ENCODE measurements at regions not wholly inside any gene's neighbourhood (a gene's known extent, or its start where the extent isn't known, plus 50 kb on each side); places are given as distances from the start of the nearest gene placed in this dataset.

DNA sequence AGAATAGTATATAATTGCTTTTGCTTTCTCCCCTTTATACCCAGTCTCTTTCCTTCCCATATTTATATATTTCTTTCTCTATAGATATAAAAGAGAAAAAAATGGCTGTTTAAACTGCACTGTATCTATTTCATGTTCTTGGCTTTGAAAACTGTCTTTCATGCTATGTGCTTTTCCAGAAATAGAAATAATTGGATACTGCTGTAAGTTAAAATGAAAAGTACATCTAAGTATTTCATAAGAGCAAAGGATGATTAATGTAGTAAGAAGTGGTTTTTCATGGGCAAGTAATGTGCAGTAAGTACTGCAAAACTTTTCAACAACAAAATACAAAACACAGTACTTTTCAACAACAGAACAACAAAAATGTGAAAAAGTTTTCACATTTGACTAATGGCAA, 237.9 kb downstream of the SNCA start:
- no peak for DNase-seq (ENCODE audit: low spot score)

GRCh38 chr4:89598602-89599001, 238.4 kb downstream of the SNCA start:
- no peak for DNase-seq (ENCODE audit: low spot score)

- DNase-seq (ENCODE audit: low spot score): no peak
Observed at GRCh38 chr4:89595125-89595789, 241.7 kb downstream of the SNCA start.

- DNase-seq (ENCODE audit: low spot score): no peak
Observed at GRCh38 chr4:89590128-89590527, 246.8 kb downstream of the SNCA start.

DNA sequence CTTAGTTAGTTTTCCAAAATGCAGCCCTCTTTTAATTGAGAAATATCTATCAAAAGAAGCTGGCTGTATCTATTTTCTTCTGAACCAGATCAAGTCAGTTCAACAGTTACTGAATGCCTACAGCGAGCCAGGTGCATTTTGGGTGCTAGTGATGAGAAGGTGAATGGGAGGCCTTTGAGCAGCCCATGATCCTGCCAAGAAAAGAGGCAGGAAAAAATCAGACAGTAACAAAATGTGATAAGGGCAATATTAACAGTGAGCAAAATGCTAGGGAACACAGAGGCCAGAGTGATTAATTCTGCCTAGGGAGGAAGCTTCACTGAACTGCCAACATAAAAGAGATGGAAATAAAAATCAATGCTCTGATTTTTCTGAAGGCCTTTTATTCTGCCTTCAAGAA, 248.5 kb downstream of the SNCA start:
- no peak for DNase-seq (ENCODE audit: low spot score)

DNA sequence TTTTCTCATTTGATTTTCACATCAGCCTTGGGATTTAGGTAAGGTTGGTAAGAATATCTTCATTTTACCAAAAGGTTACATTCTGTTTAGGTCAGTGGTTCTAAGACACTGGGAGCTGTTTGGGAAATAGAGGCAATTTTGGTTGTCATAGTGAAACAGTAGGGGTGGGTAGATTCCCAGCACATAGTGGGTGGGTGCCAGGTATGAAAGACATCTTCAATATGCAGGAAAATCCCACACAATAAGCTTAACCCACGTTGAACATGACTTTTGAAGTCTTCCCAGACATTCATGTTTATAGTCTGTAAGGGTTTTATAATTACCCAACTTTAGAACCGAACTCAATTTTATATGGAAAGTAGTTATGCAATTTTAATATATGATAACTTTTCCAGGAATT, 249.6 kb downstream of the SNCA start:
- no peak for DNase-seq (ENCODE audit: low spot score)

- peak; percentile 6 for DNase-seq (ENCODE audit: low spot score)
Observed at GRCh38 chr4:89586864-89587263, 250.1 kb downstream of the SNCA start.

- no peak for DNase-seq (ENCODE audit: low spot score)
Observed at GRCh38 chr4:89586318-89586717, 250.6 kb downstream of the SNCA start.

- no peak for DNase-seq (ENCODE audit: low spot score)
Observed at GRCh38 chr4:89582756-89583505, 254.0 kb downstream of the SNCA start.

- no peak for DNase-seq (ENCODE audit: low spot score)
Observed at GRCh38 chr4:89579771-89580170, 257.2 kb downstream of the SNCA start.

GRCh38 chr4:89576246-89576645, 260.7 kb downstream of the SNCA start:
- no peak for DNase-seq (ENCODE audit: low spot score)

DNA sequence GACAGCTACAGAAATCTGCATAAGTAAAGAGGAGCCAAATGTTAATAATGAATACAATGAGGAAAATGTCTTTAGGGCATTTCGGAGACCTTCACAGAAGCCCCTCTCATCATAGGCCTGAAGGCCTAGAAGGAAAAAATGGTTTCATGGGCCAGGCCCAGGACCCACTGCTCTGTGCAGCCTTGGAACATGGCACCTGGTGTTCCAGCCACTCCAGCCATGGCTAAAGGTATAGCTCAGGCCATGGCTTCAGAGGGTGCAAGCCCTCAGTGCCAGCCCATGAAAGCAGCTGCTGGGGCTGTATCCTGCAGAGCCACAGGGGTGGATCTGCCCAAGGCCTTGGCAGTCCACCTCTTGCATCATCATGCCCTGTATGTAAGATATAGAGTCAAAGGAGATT, 261.1 kb downstream of the SNCA start:
- no peak for DNase-seq (ENCODE audit: low spot score)

GRCh38 chr4:89574176-89574575, 262.8 kb downstream of the SNCA start:
- no peak for DNase-seq (ENCODE audit: low spot score)

- no peak for DNase-seq (ENCODE audit: low spot score)
Observed at GRCh38 chr4:89573656-89574055, 263.3 kb downstream of the SNCA start.

DNA sequence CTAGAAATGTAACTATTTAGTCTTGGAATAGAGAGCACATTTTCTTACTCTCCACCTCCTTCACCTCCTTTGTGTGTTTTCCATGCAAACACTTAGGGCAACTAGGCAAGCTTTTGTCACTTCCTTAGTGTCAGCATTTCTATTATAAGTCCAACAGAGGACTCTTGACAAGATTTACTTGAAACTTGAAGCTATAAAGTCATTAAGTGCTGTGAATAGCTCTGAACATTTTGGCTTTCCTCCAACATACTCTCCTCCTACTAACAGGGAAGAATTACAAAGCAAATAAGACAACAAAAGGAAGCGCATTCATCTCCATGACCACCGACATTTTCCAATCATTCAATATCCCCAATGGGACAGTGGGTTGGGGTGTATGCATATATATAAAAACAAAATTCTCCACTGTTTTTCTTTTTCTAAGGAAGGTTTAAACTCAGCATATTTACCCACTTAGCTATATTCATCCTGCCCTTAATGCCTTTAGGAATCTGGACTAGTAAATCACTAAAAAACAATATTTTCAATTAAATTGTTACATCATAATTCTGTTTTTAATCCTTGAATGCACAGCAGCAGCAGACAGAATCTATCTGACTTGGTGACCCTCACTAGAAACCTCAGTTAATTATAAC, 264.6 kb downstream of the SNCA start:
- no peak for DNase-seq (ENCODE audit: low spot score)

DNA sequence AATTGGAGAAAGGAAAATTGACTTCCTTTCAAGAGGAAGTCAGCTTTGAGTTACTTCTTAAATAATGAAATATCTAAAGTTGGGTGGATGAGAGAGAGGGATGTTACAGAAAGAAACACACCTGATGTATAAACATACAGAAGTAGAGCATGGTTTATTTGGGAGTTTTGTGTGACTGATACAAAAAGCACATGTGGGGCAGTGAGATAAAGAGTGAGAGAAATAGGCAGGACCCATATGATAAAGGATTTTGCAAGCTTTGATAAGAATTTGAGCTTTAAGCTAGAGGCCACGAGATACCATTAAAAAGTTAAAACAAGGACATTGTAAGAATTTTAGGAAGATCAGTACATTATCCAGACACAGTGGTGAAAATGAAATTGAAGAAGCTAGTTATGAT, 263.3 kb upstream of the GPRIN3 start:
- no peak for DNase-seq (ENCODE audit: low spot score)

GRCh38 chr4:89567936-89568335, 260.3 kb upstream of the GPRIN3 start:
- no peak for DNase-seq (ENCODE audit: low spot score)

- DNase-seq (ENCODE audit: low spot score): no peak
Observed at GRCh38 chr4:89563431-89563830, 255.8 kb upstream of the GPRIN3 start.

DNA sequence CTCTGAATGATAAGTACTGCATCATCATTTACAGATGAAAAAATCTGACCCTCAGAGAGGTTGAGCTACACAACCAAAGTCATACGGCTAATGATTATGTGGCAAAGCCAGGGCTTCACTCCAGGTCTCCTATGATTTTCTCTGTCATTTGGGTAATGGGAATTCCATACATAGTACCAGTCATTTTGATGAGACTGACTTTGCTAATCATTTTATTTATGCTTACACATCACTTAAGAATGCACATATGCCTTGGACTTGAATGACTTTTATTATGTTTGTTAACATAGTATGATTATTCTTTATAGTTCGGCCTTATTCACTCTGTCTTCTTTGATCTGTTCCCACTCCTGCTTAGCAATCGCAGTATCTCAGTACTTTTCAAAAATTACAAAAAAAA, 255.1 kb upstream of the GPRIN3 start:
- no peak for DNase-seq (ENCODE audit: low spot score)

DNA sequence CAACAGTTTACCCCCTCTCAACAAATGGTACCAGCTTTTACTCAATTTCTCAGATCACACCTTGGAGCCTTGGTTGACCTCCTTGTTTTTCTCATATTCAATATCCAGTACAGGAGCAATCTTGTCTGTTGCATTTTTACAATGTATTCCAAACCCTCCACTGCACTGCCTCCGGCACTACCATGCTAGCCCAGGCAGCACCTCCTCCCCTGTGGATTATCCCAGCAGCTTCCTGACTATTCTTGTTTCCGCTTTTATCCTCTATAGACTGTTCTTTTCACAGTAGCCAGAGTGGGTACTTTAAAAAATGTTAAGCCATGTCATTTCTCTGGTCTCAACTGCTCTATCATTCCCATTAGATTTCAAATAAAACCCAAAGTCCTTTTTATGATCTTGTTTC, 253.4 kb upstream of the GPRIN3 start:
- no peak for DNase-seq (ENCODE audit: low spot score)

- DNase-seq (ENCODE audit: low spot score): no peak
Observed at GRCh38 chr4:89558147-89558546, 250.5 kb upstream of the GPRIN3 start.

DNA sequence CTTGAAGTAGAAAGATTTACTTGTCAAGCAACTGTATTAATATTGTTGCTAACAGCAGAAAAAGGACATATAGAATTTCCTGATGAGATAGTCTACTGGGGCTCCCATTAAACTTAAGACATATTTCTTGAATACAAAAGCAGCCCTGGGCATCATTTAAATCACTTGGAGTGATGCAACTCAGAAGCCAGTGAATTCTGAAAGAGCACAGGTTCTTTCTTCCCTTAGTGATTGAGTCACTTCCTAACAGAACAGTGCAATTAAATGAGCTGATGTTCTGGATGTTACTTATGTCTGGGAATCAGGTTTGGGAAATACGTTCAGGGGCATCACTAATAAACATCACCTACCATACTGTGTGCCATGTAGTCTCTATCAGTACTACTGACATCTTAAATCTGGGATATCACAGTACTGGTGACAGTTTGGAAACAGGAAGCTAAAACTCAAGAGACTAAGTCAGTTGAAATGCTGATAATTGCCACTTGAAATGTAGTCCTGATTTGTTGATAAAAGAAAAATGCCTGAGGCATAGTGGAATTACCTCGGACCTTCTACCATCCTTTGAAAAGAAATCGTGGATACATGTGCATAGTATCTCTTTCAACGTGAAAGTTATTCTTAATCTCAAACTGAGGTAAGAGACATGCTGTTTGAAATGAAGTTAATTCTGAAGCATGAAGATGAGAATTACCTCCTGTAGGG, 249.2 kb upstream of the GPRIN3 start:
- DNase-seq (ENCODE audit: low spot score): no peak

DNA sequence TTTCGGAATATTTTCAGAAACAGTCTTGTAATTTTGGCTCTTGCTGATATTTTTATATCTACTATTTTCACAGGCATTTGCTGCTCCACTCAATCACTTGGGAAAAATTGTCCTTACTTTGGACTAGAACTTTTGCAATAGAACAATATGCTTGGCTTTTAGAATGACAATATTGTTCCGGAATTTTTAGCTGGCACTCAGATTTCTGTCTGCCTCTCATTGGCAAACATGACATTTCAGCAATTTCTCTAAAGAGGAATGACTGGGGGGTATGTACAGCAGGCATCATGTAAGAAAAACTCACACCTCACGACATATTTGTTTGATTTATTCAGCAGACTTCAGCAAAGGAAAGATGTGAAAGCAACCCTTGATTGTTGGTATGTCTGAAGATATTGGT, 243.6 kb upstream of the GPRIN3 start:
- no peak for DNase-seq (ENCODE audit: low spot score)

Data from AG08395 (cell line).